AG04449 (cell line): ENCODE measurements at regions not wholly inside any gene's neighbourhood (a gene's known extent, or its start where the extent isn't known, plus 50 kb on each side); places are given as distances from the start of the nearest gene placed in this dataset.
"Not testable (repeated sequence)": the region's sequence is repeated elsewhere in the genome, so short reads cannot be mapped to it uniquely, and the experiment has no call there.

ENCODE experiments used
- CTCF ChIA-PET: fragments of 350-600 bp; formaldehyde crosslinking; extraction: SDS; loops from one replicate; lab custom pipeline; 2021; ENCODE audit warnings: antibody characterized with exemption; lab: Yijun Ruan, JAX
- POLR2A ChIA-PET: fragments of 400-600, 350-600 bp; formaldehyde crosslinking; extraction: SDS; loops from one replicate; lab custom pipeline; 2020; ENCODE audit warnings: antibody characterized with exemption, inconsistent platforms; lab: Yijun Ruan, JAX
- DNase-seq: peaks from one replicate; pipeline ENCODE4 v3.0.0-alpha.2; 2010; ENCODE audit warnings: low read depth, low spot score
- H3K4me3 ChIP-seq: 2 replicates; pipeline ENCODE4 v1.5.1; 2011; ENCODE audit warnings: low read depth, mild to moderate bottlenecking, control low read depth, low read length
- TF ChIP-seq, protein P1 (sequence below): IDR thresholded peaks from one replicate; pipeline ENCODE4 v1.5.1; 2011; ENCODE audit warnings: mild to moderate bottlenecking, moderate library complexity, low read length, control low read depth, inconsistent platforms; ENCODE audit not compliant: insufficient read depth; ENCODE audit errors: missing control alignments

DNA sequence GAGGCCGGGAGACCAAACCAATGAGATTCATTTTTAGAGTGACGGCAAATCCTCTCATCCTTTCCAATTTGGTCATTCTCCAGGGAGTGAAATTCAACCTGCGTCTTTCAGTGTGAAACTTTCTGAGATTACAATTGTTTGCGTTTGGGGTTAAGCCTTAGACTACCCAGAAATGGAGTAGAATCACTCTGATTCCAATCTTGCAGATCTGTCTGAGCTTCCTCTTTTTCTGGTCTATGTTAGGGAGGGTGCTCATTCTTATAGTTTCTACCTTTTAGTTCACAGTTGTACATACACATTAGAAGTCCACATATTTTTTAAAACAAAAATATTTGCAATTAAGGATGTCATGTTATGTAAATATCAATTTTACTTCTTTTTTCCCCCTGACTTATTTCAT, 183.0 kb upstream of the PHACTR1 start:
- H3K4me3 ChIP-seq = no peak overlapping the region
- ChIA-PET CTCF (no interaction called here), POLR2A (no interaction called here)
- DNase-seq = no peak
- TF ChIP-seq, protein P1, sequence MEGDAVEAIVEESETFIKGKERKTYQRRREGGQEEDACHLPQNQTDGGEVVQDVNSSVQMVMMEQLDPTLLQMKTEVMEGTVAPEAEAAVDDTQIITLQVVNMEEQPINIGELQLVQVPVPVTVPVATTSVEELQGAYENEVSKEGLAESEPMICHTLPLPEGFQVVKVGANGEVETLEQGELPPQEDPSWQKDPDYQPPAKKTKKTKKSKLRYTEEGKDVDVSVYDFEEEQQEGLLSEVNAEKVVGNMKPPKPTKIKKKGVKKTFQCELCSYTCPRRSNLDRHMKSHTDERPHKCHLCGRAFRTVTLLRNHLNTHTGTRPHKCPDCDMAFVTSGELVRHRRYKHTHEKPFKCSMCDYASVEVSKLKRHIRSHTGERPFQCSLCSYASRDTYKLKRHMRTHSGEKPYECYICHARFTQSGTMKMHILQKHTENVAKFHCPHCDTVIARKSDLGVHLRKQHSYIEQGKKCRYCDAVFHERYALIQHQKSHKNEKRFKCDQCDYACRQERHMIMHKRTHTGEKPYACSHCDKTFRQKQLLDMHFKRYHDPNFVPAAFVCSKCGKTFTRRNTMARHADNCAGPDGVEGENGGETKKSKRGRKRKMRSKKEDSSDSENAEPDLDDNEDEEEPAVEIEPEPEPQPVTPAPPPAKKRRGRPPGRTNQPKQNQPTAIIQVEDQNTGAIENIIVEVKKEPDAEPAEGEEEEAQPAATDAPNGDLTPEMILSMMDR = no peak

DNA sequence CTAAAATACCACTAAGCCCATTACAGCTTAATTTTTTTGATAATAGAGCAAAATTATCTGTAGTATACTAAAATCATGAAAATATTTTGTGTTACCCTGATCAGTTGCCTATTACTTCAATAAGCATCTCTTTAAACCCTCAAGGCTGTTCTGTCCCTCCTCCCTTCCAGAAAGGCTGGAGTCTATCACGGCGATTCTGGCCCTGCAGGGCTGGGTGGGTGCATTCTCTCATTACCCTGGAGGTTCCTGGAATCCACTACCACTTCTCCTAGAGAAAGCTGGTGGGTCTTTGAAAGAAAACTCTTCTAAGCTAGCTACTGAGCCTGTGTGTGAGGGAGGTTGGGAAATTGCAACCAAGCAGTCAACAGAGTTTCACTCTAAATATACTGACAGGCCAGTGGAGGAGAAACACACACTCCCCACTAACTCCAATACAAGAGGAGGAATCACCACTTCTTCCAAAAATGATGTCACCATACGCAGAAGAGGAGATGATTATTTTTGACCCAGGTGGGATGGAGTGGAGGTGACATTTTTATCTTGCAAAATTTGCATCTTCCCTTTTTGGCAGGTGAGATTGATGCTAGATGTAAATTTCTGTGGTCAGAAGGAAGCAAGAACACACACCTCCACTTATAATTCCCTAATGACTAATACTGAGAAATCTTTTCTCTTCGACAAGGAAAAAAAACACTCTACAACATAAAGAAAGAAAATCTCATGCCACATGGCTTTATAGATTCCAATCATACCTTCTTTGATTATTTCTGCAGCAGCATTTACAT, 182.3 kb upstream of the PHACTR1 start:
- TF ChIP-seq, protein P1 = no peak
- H3K4me3 ChIP-seq = no peak overlapping the region
- ChIA-PET CTCF (no interaction called here), POLR2A (no interaction called here)
- no peak for DNase-seq

DNA sequence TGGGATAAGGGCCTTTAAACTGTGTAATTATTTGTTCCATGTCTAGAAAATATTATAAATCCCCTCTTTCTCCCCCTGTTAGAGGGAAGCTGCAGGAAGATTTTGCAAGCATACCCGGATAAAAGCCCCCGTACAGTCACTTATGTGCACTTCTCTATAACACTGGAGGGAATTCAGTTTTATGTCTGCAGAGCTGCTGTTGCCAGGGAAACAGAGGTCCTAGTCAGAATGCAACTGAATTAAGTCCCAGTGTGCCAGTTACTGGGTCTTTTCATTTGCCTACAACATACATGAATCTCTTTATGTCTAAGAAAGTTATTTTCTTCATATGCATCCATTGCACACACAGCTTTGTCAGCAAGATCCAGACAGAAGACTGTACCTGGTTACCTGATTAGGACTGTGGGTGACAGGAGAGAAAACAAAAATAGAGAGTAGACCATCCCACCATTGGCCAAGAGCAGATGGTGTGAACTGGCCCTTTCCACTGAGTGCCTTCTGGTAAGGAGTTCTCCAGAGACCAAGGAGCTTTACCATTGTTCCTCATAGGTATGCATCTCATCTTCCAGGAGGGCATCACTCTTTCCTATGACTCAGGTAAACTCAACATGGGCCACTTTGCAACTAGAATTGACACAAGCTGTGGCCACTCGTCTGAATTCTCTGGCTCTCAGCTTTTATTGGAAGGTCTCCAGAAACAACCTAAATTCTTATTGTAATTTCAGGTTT, 180.8 kb upstream of the PHACTR1 start:
- H3K4me3 ChIP-seq = no peak overlapping the region
- ChIA-PET POLR2A (no interaction called here), CTCF (interaction anchor here (1.1 to 1.3 kb wide), 2 partner anchors 9 to 10 kb away, joined by 4 to 6 read pairs; no protein-coding TSS in a partner anchor)
- no peak for DNase-seq
- TF ChIP-seq, protein P1 = no peak

DNA sequence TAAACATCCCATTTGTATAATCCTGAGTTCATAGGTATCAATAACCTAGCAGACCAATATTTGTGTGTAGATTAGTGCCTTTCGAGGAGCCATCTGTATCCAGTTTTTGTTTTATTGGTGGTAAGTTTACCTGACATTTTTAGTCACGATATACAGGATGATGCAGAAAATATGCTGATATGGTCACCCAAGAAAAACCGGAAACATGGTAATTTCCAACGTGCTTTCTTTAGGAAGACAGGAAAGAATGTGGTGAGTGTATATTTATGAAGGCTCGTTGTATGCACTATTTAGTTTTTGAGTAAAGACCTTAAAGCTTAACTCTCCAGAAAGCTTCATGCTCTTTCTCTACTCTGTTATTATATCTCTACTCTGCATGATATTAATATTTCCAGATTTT, 180.2 kb upstream of the PHACTR1 start:
- TF ChIP-seq, protein P1 = no peak
- POLR2A ChIA-PET = no interaction called here
- CTCF ChIA-PET = interaction anchor here (1.1 to 1.3 kb wide), 2 partner anchors 9 to 10 kb away, joined by 4 to 6 read pairs; no protein-coding TSS in a partner anchor

DNA sequence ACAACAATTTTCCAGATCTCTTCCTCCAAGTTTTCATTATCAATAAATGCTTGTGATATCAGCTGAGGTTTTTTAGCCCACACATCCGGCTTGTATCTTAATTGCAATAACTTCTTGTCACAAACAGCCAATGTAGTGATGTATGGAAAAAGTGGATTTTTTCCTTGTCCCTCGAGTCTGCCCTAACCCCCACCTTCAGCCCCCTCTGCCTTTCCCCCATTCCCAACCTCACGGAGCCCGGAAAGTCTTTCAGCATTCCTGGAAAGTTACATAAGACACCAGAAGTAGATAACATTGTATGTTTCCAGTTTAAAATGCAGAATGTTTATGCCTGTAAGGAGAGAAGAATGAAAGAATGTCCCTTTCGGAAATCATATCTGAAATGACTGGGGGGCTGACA, 179.2 kb upstream of the PHACTR1 start:
- POLR2A ChIA-PET = no interaction called here
- CTCF ChIA-PET = no interaction called here
- TF ChIP-seq, protein P1 = no peak
- no peak for DNase-seq
- no peak overlapping the region for H3K4me3 ChIP-seq

More for the DNA sequence above, 180.2 kb upstream of the PHACTR1 start:
- DNase-seq = no peak
- H3K4me3 ChIP-seq = no peak overlapping the region

DNA sequence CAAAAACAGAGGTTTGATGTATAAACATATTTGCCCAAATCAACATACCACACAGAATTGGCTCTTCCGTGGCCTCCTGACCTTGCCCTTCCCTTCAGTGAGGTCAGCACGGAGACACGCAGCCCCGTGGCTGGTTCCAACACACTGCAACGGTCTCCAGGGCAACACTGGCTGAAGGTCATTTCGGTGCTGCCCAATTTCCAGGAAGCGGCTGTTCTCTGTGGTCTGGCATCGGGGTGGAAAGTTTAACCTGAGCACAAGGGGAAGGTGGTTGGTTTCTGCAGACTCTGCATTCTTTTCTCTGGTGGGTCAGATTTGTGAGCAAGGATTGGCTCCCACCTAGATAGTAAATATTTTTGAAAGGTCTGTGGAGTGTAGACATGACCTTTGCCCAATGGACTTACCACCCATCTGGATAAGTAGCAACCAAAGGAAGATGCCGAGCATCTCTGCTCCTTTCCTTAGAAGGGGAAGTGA, 177.6 kb upstream of the PHACTR1 start:
- TF ChIP-seq, protein P1 = no peak
- CTCF ChIA-PET = no interaction called here
- POLR2A ChIA-PET = no interaction called here

DNA sequence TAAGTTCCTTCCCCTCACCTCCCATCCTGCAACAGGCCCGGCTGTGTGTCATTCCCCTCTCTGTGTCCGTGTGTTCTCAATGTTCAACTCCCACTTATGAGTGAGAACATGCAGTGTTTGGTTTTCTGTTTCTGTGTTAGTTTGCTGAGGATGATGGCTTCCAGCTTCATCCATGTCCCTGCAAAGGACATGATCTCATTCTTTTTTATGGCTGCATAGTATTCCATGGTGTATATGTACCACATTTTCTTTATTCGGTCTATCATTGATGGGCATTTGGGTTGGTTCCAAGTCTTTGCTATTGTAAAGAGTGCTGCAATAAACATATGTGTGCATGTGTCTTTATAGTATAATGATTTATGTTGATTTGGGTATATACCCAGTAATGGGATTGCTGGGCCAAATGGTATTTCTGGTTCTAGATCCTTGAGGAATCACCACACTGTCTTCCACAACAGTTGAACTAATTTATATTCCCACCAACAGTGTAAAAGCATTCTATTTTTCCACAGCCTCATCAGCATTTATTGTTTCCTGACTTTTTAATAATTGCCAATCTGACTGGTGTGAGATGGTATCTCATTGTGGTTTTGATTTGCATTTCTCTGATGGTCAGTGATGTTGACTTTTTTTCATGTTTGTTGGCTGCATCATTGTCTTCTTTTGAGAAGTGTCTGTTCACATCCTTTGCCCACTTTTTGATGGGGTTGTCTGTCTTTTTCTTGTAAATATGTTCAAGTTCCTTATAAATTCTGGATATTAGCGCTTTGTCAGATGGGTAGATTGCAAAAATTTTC, 174.1 kb upstream of the PHACTR1 start:
- POLR2A ChIA-PET, H3K4me3 ChIP-seq, CTCF ChIA-PET, DNase-seq: not testable (repeated sequence)

More for the DNA sequence above, 177.6 kb upstream of the PHACTR1 start:
- no peak overlapping the region for H3K4me3 ChIP-seq
- DNase-seq = no peak
